ENCODE measurements at regions not wholly inside any gene's neighbourhood (a gene's known extent, or its start where the extent isn't known, plus 50 kb on each side); places are given as distances from the start of the nearest gene placed in this dataset.

DNA sequence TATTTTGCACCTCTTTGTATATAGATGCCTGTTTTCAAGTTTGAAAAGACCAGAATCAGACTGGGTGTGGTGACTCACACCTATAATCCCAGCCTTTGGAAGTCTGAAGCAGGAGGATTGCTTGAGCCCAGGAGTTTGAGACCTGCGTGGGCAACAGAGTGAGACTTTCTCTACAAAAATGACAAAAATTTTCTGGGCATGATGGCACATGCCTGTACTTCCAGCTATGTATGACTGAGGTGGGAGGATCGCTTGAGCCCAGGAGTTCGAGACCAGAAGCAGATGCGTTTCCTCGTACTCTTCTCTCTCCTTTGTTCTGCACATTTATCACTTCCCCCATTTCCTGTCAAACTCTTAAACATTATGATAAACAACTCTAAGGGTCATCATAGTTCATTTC is 310.0 kb upstream of the SNX7 start:
- H3K79me2 ChIP-seq (ENCODE audit: insufficient read depth), result no peaks in the 10 kb centered on the region
- TF ChIP-seq CHD2 (IDR thresholded peaks at IDR 0.05; ENCODE audit: low read length, partially characterized antibody), result no peak
- no peak for TF ChIP-seq EP300 (IDR thresholded peaks at IDR 0.05; ENCODE audit: borderline replicate concordance in 1 of 2, low read depth in 1 of 2, low read length in 1 of 2)
- no peak for TF ChIP-seq GABPA (IDR thresholded peaks at IDR 0.05; ENCODE audit: low read depth)
- no peak for TF ChIP-seq YY1 (IDR thresholded peaks at IDR 0.05; ENCODE audit: low read depth)
- TF ChIP-seq, protein P1, sequence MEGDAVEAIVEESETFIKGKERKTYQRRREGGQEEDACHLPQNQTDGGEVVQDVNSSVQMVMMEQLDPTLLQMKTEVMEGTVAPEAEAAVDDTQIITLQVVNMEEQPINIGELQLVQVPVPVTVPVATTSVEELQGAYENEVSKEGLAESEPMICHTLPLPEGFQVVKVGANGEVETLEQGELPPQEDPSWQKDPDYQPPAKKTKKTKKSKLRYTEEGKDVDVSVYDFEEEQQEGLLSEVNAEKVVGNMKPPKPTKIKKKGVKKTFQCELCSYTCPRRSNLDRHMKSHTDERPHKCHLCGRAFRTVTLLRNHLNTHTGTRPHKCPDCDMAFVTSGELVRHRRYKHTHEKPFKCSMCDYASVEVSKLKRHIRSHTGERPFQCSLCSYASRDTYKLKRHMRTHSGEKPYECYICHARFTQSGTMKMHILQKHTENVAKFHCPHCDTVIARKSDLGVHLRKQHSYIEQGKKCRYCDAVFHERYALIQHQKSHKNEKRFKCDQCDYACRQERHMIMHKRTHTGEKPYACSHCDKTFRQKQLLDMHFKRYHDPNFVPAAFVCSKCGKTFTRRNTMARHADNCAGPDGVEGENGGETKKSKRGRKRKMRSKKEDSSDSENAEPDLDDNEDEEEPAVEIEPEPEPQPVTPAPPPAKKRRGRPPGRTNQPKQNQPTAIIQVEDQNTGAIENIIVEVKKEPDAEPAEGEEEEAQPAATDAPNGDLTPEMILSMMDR (IDR thresholded peaks at IDR 0.05), result no peak
- TF ChIP-seq NFIC (IDR thresholded peaks at IDR 0.05; ENCODE audit: borderline replicate concordance), result no peak
- TF ChIP-seq, protein P2, sequence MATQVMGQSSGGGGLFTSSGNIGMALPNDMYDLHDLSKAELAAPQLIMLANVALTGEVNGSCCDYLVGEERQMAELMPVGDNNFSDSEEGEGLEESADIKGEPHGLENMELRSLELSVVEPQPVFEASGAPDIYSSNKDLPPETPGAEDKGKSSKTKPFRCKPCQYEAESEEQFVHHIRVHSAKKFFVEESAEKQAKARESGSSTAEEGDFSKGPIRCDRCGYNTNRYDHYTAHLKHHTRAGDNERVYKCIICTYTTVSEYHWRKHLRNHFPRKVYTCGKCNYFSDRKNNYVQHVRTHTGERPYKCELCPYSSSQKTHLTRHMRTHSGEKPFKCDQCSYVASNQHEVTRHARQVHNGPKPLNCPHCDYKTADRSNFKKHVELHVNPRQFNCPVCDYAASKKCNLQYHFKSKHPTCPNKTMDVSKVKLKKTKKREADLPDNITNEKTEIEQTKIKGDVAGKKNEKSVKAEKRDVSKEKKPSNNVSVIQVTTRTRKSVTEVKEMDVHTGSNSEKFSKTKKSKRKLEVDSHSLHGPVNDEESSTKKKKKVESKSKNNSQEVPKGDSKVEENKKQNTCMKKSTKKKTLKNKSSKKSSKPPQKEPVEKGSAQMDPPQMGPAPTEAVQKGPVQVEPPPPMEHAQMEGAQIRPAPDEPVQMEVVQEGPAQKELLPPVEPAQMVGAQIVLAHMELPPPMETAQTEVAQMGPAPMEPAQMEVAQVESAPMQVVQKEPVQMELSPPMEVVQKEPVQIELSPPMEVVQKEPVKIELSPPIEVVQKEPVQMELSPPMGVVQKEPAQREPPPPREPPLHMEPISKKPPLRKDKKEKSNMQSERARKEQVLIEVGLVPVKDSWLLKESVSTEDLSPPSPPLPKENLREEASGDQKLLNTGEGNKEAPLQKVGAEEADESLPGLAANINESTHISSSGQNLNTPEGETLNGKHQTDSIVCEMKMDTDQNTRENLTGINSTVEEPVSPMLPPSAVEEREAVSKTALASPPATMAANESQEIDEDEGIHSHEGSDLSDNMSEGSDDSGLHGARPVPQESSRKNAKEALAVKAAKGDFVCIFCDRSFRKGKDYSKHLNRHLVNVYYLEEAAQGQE (IDR thresholded peaks at IDR 0.05; ENCODE audit: low read depth, low read length), result no peak
- no peaks in the 10 kb centered on the region for H3K27me3 ChIP-seq (ENCODE audit: insufficient read depth)
- H3K9me2 ChIP-seq, result no peaks in the 10 kb centered on the region
- H4K20me1 ChIP-seq (ENCODE audit: insufficient read depth), result no peaks in the 10 kb centered on the region
- WGBS (ENCODE audit: low lambda C conversion rate), result 92% methylated on average over 5 of the region's 5 CpGs
- no peak overlapping the region for H3K4me3 ChIP-seq (ENCODE audit: low read depth in 2 of 2, low read length in 1 of 2)
- DNase-seq, result no peak
- no peaks in the 10 kb centered on the region for H3K9me3 ChIP-seq
- H2AFZ ChIP-seq (ENCODE audit: low read depth), result no peak overlapping the region
- H3K9ac ChIP-seq, result no peak overlapping the region
- no peak overlapping the region for H3K4me2 ChIP-seq
- no peaks in the 10 kb centered on the region for H3F3A ChIP-seq (replicated peaks; ENCODE audit: insufficient read depth)
- no peak overlapping the region for H3K27ac ChIP-seq (ENCODE audit: low read depth in 2 of 2, low read length in 1 of 2)
- ChIA-PET POLR2A (no interaction called here), CTCF (no interaction called here)
- no peaks in the 10 kb centered on the region for H3K36me3 ChIP-seq (replicated peaks in 1 of 2; ENCODE audit: control insufficient read depth in 1 of 2, insufficient read depth in 2 of 2, low read length in 1 of 2)
- H3K4me1 ChIP-seq (ENCODE audit: control insufficient read depth in 1 of 2, insufficient read depth in 2 of 2, low read depth in 1 of 2, low read length in 1 of 2), result peaks cover 0 to 2% of the 10 kb centered on the region in 2 experiments; a peak in 1 of 4 replicates

DNA sequence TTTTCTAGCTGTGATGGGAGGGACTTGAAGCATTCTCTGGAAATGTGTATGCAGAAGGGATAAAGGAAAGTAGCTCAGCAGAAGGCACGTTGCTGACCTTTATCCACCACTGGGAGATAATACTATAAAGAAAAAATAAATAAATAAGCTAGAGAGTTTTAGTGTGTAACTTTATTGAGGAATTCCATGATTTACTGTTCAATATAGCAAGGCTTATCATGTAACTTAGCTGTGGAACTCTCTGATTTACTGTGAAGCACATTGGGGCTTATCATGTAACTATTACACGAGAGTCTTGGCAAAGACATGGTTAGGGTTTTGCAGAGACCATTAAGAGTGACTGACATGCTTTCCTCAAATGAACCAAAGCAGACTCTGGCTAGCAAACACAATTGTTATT is 316.1 kb upstream of the SNX7 start:
- no peak overlapping the region for H3K27ac ChIP-seq (ENCODE audit: low read depth in 2 of 2, low read length in 1 of 2)
- ChIA-PET POLR2A (no interaction called here), CTCF (no interaction called here)
- H3K9ac ChIP-seq, result no peak overlapping the region
- H3K4me2 ChIP-seq, result no peak overlapping the region
- no peak overlapping the region for H3K4me3 ChIP-seq (ENCODE audit: low read depth in 2 of 2, low read length in 1 of 2)
- no peaks in the 10 kb centered on the region for H3K36me3 ChIP-seq (replicated peaks in 1 of 2; ENCODE audit: control insufficient read depth in 1 of 2, insufficient read depth in 2 of 2, low read length in 1 of 2)
- 92% methylated on average over 2 of the region's 2 CpGs for WGBS (ENCODE audit: low lambda C conversion rate)
- H3F3A ChIP-seq (replicated peaks; ENCODE audit: insufficient read depth), result peaks cover 15% of the 10 kb centered on the region
- H3K79me2 ChIP-seq (ENCODE audit: insufficient read depth), result no peaks in the 10 kb centered on the region
- H3K9me2 ChIP-seq, result no peaks in the 10 kb centered on the region
- H2AFZ ChIP-seq (ENCODE audit: low read depth), result no peak overlapping the region
- H3K4me1 ChIP-seq (ENCODE audit: control insufficient read depth in 1 of 2, insufficient read depth in 2 of 2, low read depth in 1 of 2, low read length in 1 of 2), result no peaks in the 10 kb centered on the region
- DNase-seq, result no peak
- no peaks in the 10 kb centered on the region for H3K27me3 ChIP-seq (ENCODE audit: insufficient read depth)
- H3K9me3 ChIP-seq, result no peaks in the 10 kb centered on the region
- no peaks in the 10 kb centered on the region for H4K20me1 ChIP-seq (ENCODE audit: insufficient read depth)
- TF ChIP-seq GABPA (IDR thresholded peaks at IDR 0.05; ENCODE audit: low read depth) (no peak), RAD21 (IDR thresholded peaks at IDR 0.05; ENCODE audit: low read length) (no peak), GATA2 (CRISPR knock-in tag; IDR thresholded peaks at IDR 0.05) (no peak), RFX5 (IDR thresholded peaks at IDR 0.05; ENCODE audit: low read length) (no peak), FOXM1 (IDR thresholded peaks at IDR 0.05; ENCODE audit: low read depth) (no peak)
- TF ChIP-seq, protein P3, sequence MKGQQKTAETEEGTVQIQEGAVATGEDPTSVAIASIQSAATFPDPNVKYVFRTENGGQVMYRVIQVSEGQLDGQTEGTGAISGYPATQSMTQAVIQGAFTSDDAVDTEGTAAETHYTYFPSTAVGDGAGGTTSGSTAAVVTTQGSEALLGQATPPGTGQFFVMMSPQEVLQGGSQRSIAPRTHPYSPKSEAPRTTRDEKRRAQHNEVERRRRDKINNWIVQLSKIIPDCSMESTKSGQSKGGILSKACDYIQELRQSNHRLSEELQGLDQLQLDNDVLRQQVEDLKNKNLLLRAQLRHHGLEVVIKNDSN (IDR thresholded peaks at IDR 0.05; ENCODE audit: borderline replicate concordance, low read depth), result no peak
- TF ChIP-seq, protein P2 (IDR thresholded peaks at IDR 0.05; ENCODE audit: low read depth, low read length), result no peak
- TF ChIP-seq, protein P4, sequence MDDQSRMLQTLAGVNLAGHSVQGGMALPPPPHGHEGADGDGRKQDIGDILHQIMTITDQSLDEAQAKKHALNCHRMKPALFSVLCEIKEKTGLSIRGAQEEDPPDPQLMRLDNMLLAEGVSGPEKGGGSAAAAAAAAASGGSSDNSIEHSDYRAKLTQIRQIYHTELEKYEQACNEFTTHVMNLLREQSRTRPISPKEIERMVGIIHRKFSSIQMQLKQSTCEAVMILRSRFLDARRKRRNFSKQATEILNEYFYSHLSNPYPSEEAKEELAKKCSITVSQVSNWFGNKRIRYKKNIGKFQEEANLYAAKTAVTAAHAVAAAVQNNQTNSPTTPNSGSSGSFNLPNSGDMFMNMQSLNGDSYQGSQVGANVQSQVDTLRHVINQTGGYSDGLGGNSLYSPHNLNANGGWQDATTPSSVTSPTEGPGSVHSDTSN (IDR thresholded peaks at IDR 0.05), result no peak
- TF ChIP-seq, protein P5, sequence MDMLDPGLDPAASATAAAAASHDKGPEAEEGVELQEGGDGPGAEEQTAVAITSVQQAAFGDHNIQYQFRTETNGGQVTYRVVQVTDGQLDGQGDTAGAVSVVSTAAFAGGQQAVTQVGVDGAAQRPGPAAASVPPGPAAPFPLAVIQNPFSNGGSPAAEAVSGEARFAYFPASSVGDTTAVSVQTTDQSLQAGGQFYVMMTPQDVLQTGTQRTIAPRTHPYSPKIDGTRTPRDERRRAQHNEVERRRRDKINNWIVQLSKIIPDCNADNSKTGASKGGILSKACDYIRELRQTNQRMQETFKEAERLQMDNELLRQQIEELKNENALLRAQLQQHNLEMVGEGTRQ (IDR thresholded peaks at IDR 0.05; ENCODE audit: borderline replicate concordance, low read depth, low read length), result no peak
